ENCODE measurements at regions not wholly inside any gene's neighbourhood (a gene's known extent, or its start where the extent isn't known, plus 50 kb on each side); places are given as distances from the start of the nearest gene placed in this dataset.

- TF ChIP-seq POLR2A (IDR thresholded peaks at IDR 0.05): no peak
- no peak for TF ChIP-seq CTCF (IDR thresholded peaks at IDR 0.05)
These were observed 263.2 kb upstream of the RGS18 start for GRCh38 chr1:191895049-191895448.
